HCT116 (cell line): ENCODE measurements at regions not wholly inside any gene's neighbourhood (a gene's known extent, or its start where the extent isn't known, plus 50 kb on each side); places are given as distances from the start of the nearest gene placed in this dataset.

Experiments used
- ATAC-seq: fragments of 200-7000 bp; cut with Tn5 transposase; 2 replicates; pipeline ENCODE4 v1.9.1; 2020; ENCODE audit warnings: mild to moderate bottlenecking, moderate library complexity
- BruUV-seq: library from RNA; stranded (reverse); fragments of 400-500 nt; replicated peaks from 2 replicates; lab custom pipeline; 2021; lab: Mats Ljungman, UMichigan
- CTCF ChIA-PET: fragments of 300-600 bp; sonication (Branson Sonifier 250); formaldehyde crosslinking; loops from one replicate; lab custom pipeline; 2021; ENCODE audit warnings: antibody characterized with exemption; lab: Charles Lee
- POLR2A ChIA-PET: fragments of 300-600, 350-600 bp; sonication (Branson Sonifier 250); formaldehyde crosslinking; loops from one replicate; lab custom pipeline; 2021; ENCODE audit warnings: antibody characterized with exemption; lab: Charles Lee
- RAD21 ChIA-PET, 2 experiments: fragments of 300-600 bp; sonication (Branson Sonifier 250); formaldehyde crosslinking; loops; one replicate each; lab custom pipeline; 2023; ENCODE audit warnings: low total read pairs in 2 of 2; ENCODE audit not compliant: uncharacterized antibody in 2 of 2, unreplicated experiment in 2 of 2, low non-redundant PET in 1 of 2; lab: Charles Lee
- DNase-seq: peaks from one replicate; pipeline ENCODE4 v3.0.0-alpha.2; 2010; ENCODE audit warnings: low read depth, low spot score
- H2AFZ ChIP-seq: fragments of 200-600 bp; shearing (Covaris generic), sonication (generic); 2 replicates; pipeline ENCODE4 v1.6.1; 2017; ENCODE audit warnings: low read depth, mixed run types, mixed read lengths, antibody characterized with exemption, low read length; ENCODE audit not compliant: poor library complexity, severe bottlenecking
- H3K27ac ChIP-seq: 2 replicates; pipeline ENCODE4 v1.5.1; 2012; ENCODE audit warnings: low read depth, low read length
- H3K27me3 ChIP-seq: fragments of 200-600 bp; sonication (generic); 2 replicates; pipeline ENCODE4 v1.6.1; 2016; ENCODE audit warnings: mixed run types, low read length, mixed read lengths; ENCODE audit not compliant: insufficient read depth
- H3K36me3 ChIP-seq, 2 experiments: fragments of 200-500 bp in 1 of 2; fragments of 200-600 bp in 1 of 2; sonication (Bioruptor generic) in 1 of 2; sonication (generic) in 1 of 2; 2 replicates each; pipeline versions ENCODE4 v1.5.1 to v1.6.1; 2014 to 2016; ENCODE audit warnings: low read length in 2 of 2, inconsistent platforms in 1 of 2, mixed read lengths in 1 of 2, mixed run types in 1 of 2; ENCODE audit not compliant: insufficient read depth in 2 of 2, control insufficient read depth in 1 of 2
- H3K4me1 ChIP-seq, 2 experiments: fragments of 200-600 bp in 1 of 2; sonication (generic) in 1 of 2; 2 replicates each; pipeline versions ENCODE4 v1.5.1 to v1.6.1; 2012 to 2017; ENCODE audit warnings: low read length in 2 of 2, inconsistent platforms in 1 of 2, mild to moderate bottlenecking in 1 of 2, mixed read lengths in 1 of 2, mixed run types in 1 of 2, moderate library complexity in 1 of 2; ENCODE audit not compliant: insufficient read depth in 2 of 2, control insufficient read depth in 1 of 2
- H3K4me2 ChIP-seq: fragments of 200-600 bp; sonication (generic); 2 replicates; pipeline ENCODE4 v1.6.1; 2017; ENCODE audit warnings: mixed run types, low read length, mixed read lengths
- H3K4me3 ChIP-seq, 2 experiments: fragments of 200-600 bp in 1 of 2; sonication (generic) in 1 of 2; replicated peaks in 1 of 2; 2 replicates each; pipeline ENCODE4 v1.5.1; 2011 to 2016; ENCODE audit warnings: low read length in 2 of 2, control low read depth in 1 of 2, low read depth in 1 of 2, mild to moderate bottlenecking in 1 of 2, mixed read lengths in 1 of 2, mixed run types in 1 of 2
- H3K79me2 ChIP-seq: fragments of 200-600 bp; sonication (generic); 2 replicates; pipeline ENCODE4 v1.6.1; 2017; ENCODE audit warnings: mild to moderate bottlenecking, mixed run types, low read length, moderate library complexity, mixed read lengths; ENCODE audit not compliant: insufficient read depth
- H3K9ac ChIP-seq: fragments of 200-600 bp; sonication (generic); 2 replicates; pipeline ENCODE4 v1.6.1; 2016; ENCODE audit warnings: low read length, mixed read lengths
- H3K9me2 ChIP-seq: fragments of 200-600 bp; sonication (generic), shearing (Covaris generic); 2 replicates; pipeline ENCODE4 v1.6.1; 2017; ENCODE audit warnings: mixed run types, mild to moderate bottlenecking, moderate library complexity; ENCODE audit not compliant: insufficient read depth
- H3K9me3 ChIP-seq, 2 experiments: fragments of 200-500 bp in 1 of 2; fragments of 200-600 bp in 1 of 2; sonication (Bioruptor generic) in 1 of 2; sonication (generic) in 1 of 2; 2 replicates each; pipeline ENCODE4 v1.6.1; 2014 to 2017; ENCODE audit warnings: low read length in 2 of 2, mixed read lengths in 2 of 2, inconsistent platforms in 1 of 2, low read depth in 1 of 2, mild to moderate bottlenecking in 1 of 2, mixed run types in 1 of 2, moderate library complexity in 1 of 2; ENCODE audit not compliant: control insufficient read depth in 1 of 2, insufficient read depth in 1 of 2
- H4K20me1 ChIP-seq: fragments of 200-600 bp; sonication (generic), shearing (Covaris generic); 2 replicates; pipeline ENCODE4 v1.6.1; 2017; ENCODE audit warnings: mixed run types, mild to moderate bottlenecking, moderate library complexity; ENCODE audit not compliant: insufficient read depth
- CEBPB ChIP-seq: IDR thresholded peaks from 2 replicates; pipeline ENCODE4 v1.6.1; 2012; ENCODE audit warnings: low read depth
- CTCF ChIP-seq, 3 experiments: fragments of 200-600 bp in 1 of 3; sonication (generic) in 1 of 3; IDR thresholded peaks in 2 of 3; conservative IDR thresholded peaks in 1 of 3; 2 replicates each; pipeline ENCODE4 v1.5.1; 2012 to 2017; ENCODE audit warnings: low read depth in 2 of 3, low read length in 2 of 3, antibody characterized with exemption in 1 of 3, borderline replicate concordance in 1 of 3, control low read depth in 1 of 3, mild to moderate bottlenecking in 1 of 3, mixed read lengths in 1 of 3, mixed run types in 1 of 3, moderate library complexity in 1 of 3; ENCODE audit not compliant: insufficient read depth in 1 of 3
- EGR1 ChIP-seq: IDR thresholded peaks from 2 replicates; pipeline ENCODE4 v1.6.1; 2012; ENCODE audit warnings: low read depth
- ELF1 ChIP-seq: IDR thresholded peaks from 2 replicates; pipeline ENCODE4 v1.6.1; 2012; ENCODE audit warnings: low read depth, borderline replicate concordance
- EZH2 ChIP-seq: fragments of 200-600 bp; sonication (generic); IDR thresholded peaks from 2 replicates; pipeline ENCODE4 v1.6.1; 2017; ENCODE audit warnings: antibody characterized with exemption, mixed run types
- EZH2phosphoT487 ChIP-seq: fragments of 200-600 bp; IDR thresholded peaks from 2 replicates; pipeline ENCODE4 v1.6.1; 2018; ENCODE audit warnings: antibody characterized with exemption, borderline replicate concordance
- FOSL1 ChIP-seq: IDR thresholded peaks from 2 replicates; pipeline ENCODE4 v1.6.1; 2012; ENCODE audit warnings: low read depth
- JUND ChIP-seq: IDR thresholded peaks from 2 replicates; pipeline ENCODE4 v1.6.1; 2012
- MAX ChIP-seq: IDR thresholded peaks from 2 replicates; pipeline ENCODE4 v1.6.1; 2012
- POLR2A ChIP-seq: IDR thresholded peaks from 2 replicates; pipeline ENCODE4 v1.7.0; 2011; ENCODE audit warnings: borderline replicate concordance; ENCODE audit not compliant: insufficient read depth, insufficient read length; ENCODE audit errors: extremely low read depth
- POLR2AphosphoS5 ChIP-seq: IDR thresholded peaks from 2 replicates; pipeline ENCODE4 v1.6.1; 2011; ENCODE audit warnings: mild to moderate bottlenecking, low read depth, low read length, moderate library complexity
- REST ChIP-seq: IDR thresholded peaks from 2 replicates; pipeline ENCODE4 v1.6.1; 2012; ENCODE audit warnings: low read depth
- SRF ChIP-seq: IDR thresholded peaks from 2 replicates; pipeline ENCODE4 v1.6.1; 2012; ENCODE audit warnings: low read depth
- TCF7L2 ChIP-seq: IDR thresholded peaks from 2 replicates; pipeline ENCODE4 v1.7.0; 2011; ENCODE audit warnings: borderline replicate concordance, inconsistent platforms; ENCODE audit not compliant: insufficient read depth, insufficient read length; ENCODE audit errors: extremely low read depth
- ZBTB33 ChIP-seq: IDR thresholded peaks from 2 replicates; pipeline ENCODE4 v1.6.1; 2011; ENCODE audit warnings: mild to moderate bottlenecking, low read length, moderate library complexity; ENCODE audit not compliant: insufficient replicate concordance; ENCODE audit errors: extremely low read depth
- ZFX ChIP-seq: fragments of 450-650 bp; IDR thresholded peaks from 2 replicates; pipeline ENCODE4 v1.6.1; 2017
- ZNF274 ChIP-seq: fragments of 200-500 bp; sonication (Bioruptor generic); IDR thresholded peaks from 2 replicates; pipeline ENCODE4 v1.6.1; 2014; ENCODE audit warnings: mild to moderate bottlenecking, low read depth, low read length, inconsistent platforms
- intact Hi-C: fragments of 100-400 bp; cut with micrococcal nuclease; formaldehyde crosslinking; loops from 2 replicates; pipeline ENCODE4 v1.10.0; 2022

GRCh38 chr12:86834217-86834616, 578.0 kb upstream of the MGAT4C start:
- Histone ChIP-seq H3K4me2 (no peak overlapping the region), H3K4me1 (no peaks in the 10 kb centered on the region), H3K9ac (no peak overlapping the region), H3K9me2 (no peaks in the 10 kb centered on the region), H4K20me1 (no peaks in the 10 kb centered on the region), H3K36me3 (no peaks in the 10 kb centered on the region), H2AFZ (no peak overlapping the region), H3K27ac (no peak overlapping the region), H3K79me2 (no peaks in the 10 kb centered on the region), H3K9me3 (no peaks in the 10 kb centered on the region), H3K27me3 (no peaks in the 10 kb centered on the region)
- RAD21 ChIA-PET, result no interaction called here
- no peak for ATAC-seq
- intact Hi-C loops, result no loop called here
- CTCF ChIA-PET, result no interaction called here
- POLR2A ChIA-PET, result no interaction called here
- BruUV-seq, result no TSS peak
- DNase-seq, result no peak
- TF ChIP-seq POLR2AphosphoS5, result no peak
- no peak for TF ChIP-seq MAX
- TF ChIP-seq CTCF (IDR thresholded peaks at IDR 0.05 in 2 of 3, conservative IDR thresholded peaks at IDR 0.05 in 1 of 3; ENCODE audit: borderline replicate concordance in 1 of 3, insufficient read depth in 1 of 3, low read depth in 2 of 3, low read length in 2 of 3), result no peak
- no peak for TF ChIP-seq EZH2phosphoT487
- no peak for TF ChIP-seq ELF1
- TF ChIP-seq JUND, result no peak
- no peak for TF ChIP-seq EZH2
- no peak for TF ChIP-seq CEBPB
- no peak for TF ChIP-seq ZFX
- no peak for TF ChIP-seq FOSL1
- no peak for TF ChIP-seq SRF
- TF ChIP-seq ZBTB33, result no peak
- TF ChIP-seq ZNF274, result no peak
- no peak for TF ChIP-seq REST
- no peak for TF ChIP-seq TCF7L2
- no peak for TF ChIP-seq POLR2A
- TF ChIP-seq EGR1, result no peak
- TF ChIP-seq, all 23 proteins: peak for 0
- no peak overlapping the region for H3K4me3 ChIP-seq
